Esophagus muscularis mucosa (tissue), 4 donors: ENCODE measurements at regions not wholly inside any gene's neighbourhood (a gene's known extent, or its start where the extent isn't known, plus 50 kb on each side); places are given as distances from the start of the nearest gene placed in this dataset.

Experiments
- DNase-seq: peaks from one replicate; pipeline ENCODE4 v3.0.0-alpha.2; 2017; ENCODE audit errors: extremely low spot score
- H3K27ac ChIP-seq, 4 donors: fragments of 200-600 bp; sonication (generic); replicated peaks in 1 of 4; 1 replicate in 3 of 4; 2 replicates in 1 of 4; pipeline ENCODE4 v1.5.1; 2016 to 2019; ENCODE audit warnings: mild to moderate bottlenecking in 1 of 4
- H3K27me3 ChIP-seq, 4 donors: fragments of 200-600 bp; sonication (generic); one replicate each; pipeline versions ENCODE4 v1.5.1 to v1.6.0; 2016 to 2019
- H3K36me3 ChIP-seq, 4 donors: fragments of 200-600 bp; sonication (generic); one replicate each; pipeline ENCODE4 v1.5.1; 2016 to 2019
- H3K4me1 ChIP-seq, 4 donors: fragments of 200-600 bp; sonication (generic); one replicate each; pipeline ENCODE4 v1.5.1; 2016 to 2019
- H3K4me3 ChIP-seq, 4 donors: fragments of 200-600 bp; sonication (generic); 1 replicate in 2 of 4; 2 replicates in 2 of 4; pipeline ENCODE4 v1.5.1; 2016 to 2019; ENCODE audit warnings: mild to moderate bottlenecking in 4 of 4, moderate library complexity in 1 of 4
- H3K9me3 ChIP-seq, 4 donors: fragments of 200-600 bp; sonication (generic); 1 replicate in 3 of 4; 2 replicates in 1 of 4; pipeline ENCODE4 v1.5.1; 2016 to 2019
- CTCF ChIP-seq, 3 experiments: fragments of 200-600 bp in 2 of 3; fragments of 450-650 bp in 1 of 3; sonication (generic) in 2 of 3; IDR thresholded peaks; one replicate each; pipeline ENCODE4 v1.5.1; 2017 to 2019; ENCODE audit warnings: antibody characterized with exemption in 3 of 3, mild to moderate bottlenecking in 2 of 3, moderate library complexity in 1 of 3
- EP300 ChIP-seq: sonication (generic); formaldehyde crosslinking; IDR thresholded peaks from one replicate; pipeline ENCODE4 v1.6.1; 2017; ENCODE audit warnings: antibody characterized with exemption
- POLR2A ChIP-seq: fragments of 450-650 bp; IDR thresholded peaks from one replicate; pipeline ENCODE4 v1.6.1; 2017; ENCODE audit warnings: antibody characterized with exemption, moderate library complexity, mild to moderate bottlenecking, low read depth
- POLR2AphosphoS5 ChIP-seq, 2 donors: sonication (generic); formaldehyde crosslinking; IDR thresholded peaks; one replicate each; pipeline ENCODE4 v1.6.1; 2017; ENCODE audit warnings: antibody characterized with exemption in 2 of 2
- WGBS: methylation state at CpG from one replicate; pipeline ENCODE4 v1.1.5; 2018; 5-methylcytosine and 5-hydroxymethylcytosine counted together
- intact Hi-C: fragments of 100-400 bp; cut with DNase I; formaldehyde crosslinking; loops from one replicate; pipeline ENCODE4 v1.15.1; 2023

GRCh38 chr7:19336836-19337383 is 191.7 kb upstream of the FERD3L start:
- Histone ChIP-seq H3K27ac (no peak overlapping the region), H3K4me3 (no peak overlapping the region), H3K27me3 (no peaks in the 10 kb centered on the region), H3K4me1 (no peaks in the 10 kb centered on the region), H3K9me3 (no peaks in the 10 kb centered on the region), H3K36me3 (no peaks in the 10 kb centered on the region)
- WGBS: 67% methylated on average over 2 of the region's 2 CpGs
- TF ChIP-seq POLR2AphosphoS5 (IDR thresholded peaks at IDR 0.05) (no peak), POLR2A (no peak), CTCF (IDR thresholded peaks at IDR 0.05) (no peak), EP300 (no peak)
- intact Hi-C loops: no loop called here
- DNase-seq: no peak

- WGBS: 91% methylated on average over 2 of the region's 2 CpGs
- H3K36me3 ChIP-seq: no peaks in the 10 kb centered on the region
- intact Hi-C loops: no loop called here
Observed at GRCh38 chr7:19333706-19334105, 188.5 kb upstream of the FERD3L start.

GRCh38 chr7:19327018-19327417 is 181.8 kb upstream of the FERD3L start:
- Histone ChIP-seq H3K4me1 (no peaks in the 10 kb centered on the region), H3K27ac (no peak overlapping the region), H3K4me3 (no peak overlapping the region), H3K36me3 (no peaks in the 10 kb centered on the region), H3K27me3 (no peaks in the 10 kb centered on the region), H3K9me3 (no peaks in the 10 kb centered on the region)
- TF ChIP-seq EP300: no peak
- TF ChIP-seq POLR2AphosphoS5 (IDR thresholded peaks at IDR 0.05): no peak
- no peak for TF ChIP-seq CTCF (IDR thresholded peaks at IDR 0.05)
- intact Hi-C loops: no loop called here
- no peak for DNase-seq

More at GRCh38 chr7:19333706-19334105, 188.5 kb upstream of the FERD3L start:
- no peaks in the 10 kb centered on the region for H3K9me3 ChIP-seq
- no peak overlapping the region for H3K27ac ChIP-seq
- H3K27me3 ChIP-seq: no peaks in the 10 kb centered on the region
- DNase-seq: no peak
- no peak overlapping the region for H3K4me3 ChIP-seq
- no peak for TF ChIP-seq CTCF (IDR thresholded peaks at IDR 0.05)
- no peak for TF ChIP-seq POLR2A
- TF ChIP-seq POLR2AphosphoS5 (IDR thresholded peaks at IDR 0.05): no peak
- TF ChIP-seq EP300: no peak
- H3K4me1 ChIP-seq: no peaks in the 10 kb centered on the region

GRCh38 chr7:19322002-19322401 is 176.8 kb upstream of the FERD3L start:
- no peaks in the 10 kb centered on the region for H3K9me3 ChIP-seq
- no peak for DNase-seq
- WGBS: 75% methylated on average over 2 of the region's 2 CpGs

More at GRCh38 chr7:19322002-19322401, 176.8 kb upstream of the FERD3L start:
- Histone ChIP-seq H3K27ac (no peak overlapping the region), H3K4me3 (no peak overlapping the region), H3K27me3 (no peaks in the 10 kb centered on the region), H3K36me3 (no peaks in the 10 kb centered on the region), H3K4me1 (no peaks in the 10 kb centered on the region)
- intact Hi-C loops: no loop called here
- TF ChIP-seq EP300: no peak
- no peak for TF ChIP-seq POLR2AphosphoS5 (IDR thresholded peaks at IDR 0.05)
- no peak for TF ChIP-seq POLR2A
- TF ChIP-seq CTCF (IDR thresholded peaks at IDR 0.05): no peak
